ENCODE measurements at regions not wholly inside any gene's neighbourhood (a gene's known extent, or its start where the extent isn't known, plus 50 kb on each side); places are given as distances from the start of the nearest gene placed in this dataset.

- Histone ChIP-seq H3K36me3 (ENCODE audit: control insufficient read depth, insufficient read depth, low read length) (no peaks in the 10 kb centered on the region), H3K27me3 (ENCODE audit: control insufficient read depth, insufficient read depth, low read length) (no peaks in the 10 kb centered on the region), H2BK120ac (ENCODE audit: low read depth, low read length) (no peak overlapping the region), H3K9me3 (ENCODE audit: control insufficient read depth, insufficient read depth, low read length) (no peaks in the 10 kb centered on the region), H3K4ac (ENCODE audit: low read depth, low read length) (no peak overlapping the region), H3K4me1 (ENCODE audit: control insufficient read depth, insufficient read depth, low read length) (no peaks in the 10 kb centered on the region), H4K20me1 (ENCODE audit: insufficient read depth, low read length) (no peaks in the 10 kb centered on the region), H2BK15ac (ENCODE audit: low read depth, low read length) (no peak overlapping the region), H3K27ac (ENCODE audit: insufficient read depth, low read length) (no peak overlapping the region), H2AK5ac (ENCODE audit: low read depth, low read length) (no peak overlapping the region), H2AK9ac (replicated peaks; ENCODE audit: low read depth, low read length, poor library complexity) (no peak overlapping the region), H2AFZ (replicated peaks; ENCODE audit: low read length, poor library complexity) (no peak overlapping the region), H3K18ac (ENCODE audit: low read depth, low read length) (no peak overlapping the region), H3K4me3 (ENCODE audit: insufficient read depth, low read depth, low read length) (no peak overlapping the region), H4K91ac (ENCODE audit: insufficient read depth, low read depth, low read length) (no peak overlapping the region), H3K9ac (ENCODE audit: low read depth, low read length) (no peak overlapping the region), H4K8ac (ENCODE audit: low read depth in 2 of 2, low read length in 2 of 2) (no peak overlapping the region), H3K56ac (ENCODE audit: extremely low read depth, insufficient read depth, low read length) (no peak overlapping the region), H2BK5ac (ENCODE audit: low read depth, low read length, poor library complexity, severe bottlenecking) (no peak overlapping the region), H3K14ac (replicated peaks; ENCODE audit: low read depth, low read length) (no peak overlapping the region), H2BK20ac (ENCODE audit: low read depth, low read length) (no peak overlapping the region), H3K23ac (ENCODE audit: low read depth, low read length) (no peak overlapping the region), H3K4me2 (ENCODE audit: low read depth, low read length) (no peak overlapping the region), H4K5ac (ENCODE audit: low read depth, low read length) (no peak overlapping the region), H3K9me1 (ENCODE audit: insufficient read depth, low read length) (no peaks in the 10 kb centered on the region), H3K79me1 (ENCODE audit: low read depth in 1 of 2, low read length in 2 of 2) (no peaks in the 10 kb centered on the region)
- POLR2A ChIA-PET (ENCODE audit: unreplicated experiment): no interaction called here
- DNase-seq: no peak
- no TSS peak for BruUV-seq (replicated peaks)
- CTCF ChIA-PET: no interaction called here
- intact Hi-C loops (cut with micrococcal nuclease) (no loop called here), dilution Hi-C loops (cut with HindIII; ENCODE audit: low sequenced_read_pairs, unreplicated experiment) (no loop called here), in situ Hi-C loops (cut with MboI; ENCODE audit: low sequenced_read_pairs) (no loop called here)
- WGBS, 2 experiments (ENCODE audit: extremely low coverage in 2 of 2, insufficient read length in 1 of 2): no CpG with 5 or more reads among the region's 2 CpGs
- no peak for ATAC-seq (ENCODE audit: low read depth)
- no peak for TF ChIP-seq MAZ (IDR thresholded peaks at IDR 0.05; ENCODE audit: borderline replicate concordance, low read depth, low read length)
- TF ChIP-seq CEBPB (IDR thresholded peaks at IDR 0.05; ENCODE audit: low read depth, low read length): peak; percentile 63
These were observed 251.1 kb upstream of the MAD2L1 start for GRCh38 chr4:120317713-120318112.

Data from IMR-90 (cell line).